ENCODE measurements at regions not wholly inside any gene's neighbourhood (a gene's known extent, or its start where the extent isn't known, plus 50 kb on each side); places are given as distances from the start of the nearest gene placed in this dataset.

DNA sequence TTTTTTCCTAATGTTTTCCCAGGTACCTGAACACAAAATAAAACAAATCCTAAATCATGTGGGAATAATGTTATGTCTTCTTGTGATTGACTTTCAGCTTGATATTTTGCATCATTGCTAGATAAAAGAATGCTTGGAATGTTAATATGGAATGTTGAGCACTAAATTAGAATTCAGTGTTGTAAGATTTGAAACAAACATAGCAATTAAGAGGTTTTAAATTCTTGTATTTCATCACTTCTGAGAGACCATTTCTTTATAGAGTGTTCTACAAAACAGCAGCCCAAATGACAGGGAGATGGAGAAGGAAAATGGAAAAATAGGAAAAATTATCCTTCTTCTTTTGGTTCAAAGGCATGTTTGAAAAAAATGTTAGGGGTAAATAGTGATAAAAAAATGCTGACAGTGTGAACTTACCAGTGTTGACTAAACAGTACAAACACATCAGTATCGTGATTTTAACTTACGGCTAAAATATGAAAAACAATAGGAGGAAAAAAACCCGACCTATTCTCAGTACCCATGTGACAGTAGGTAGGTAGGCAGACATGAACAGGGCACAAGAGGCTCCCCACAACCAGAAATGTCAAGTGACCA is 102.6 kb upstream of the PDE5A start:
- no peak for ATAC-seq
- Histone ChIP-seq H3K27ac (peak overlapping the region in 5 of 12 donors; percentile 3 to 73 (median 60)), H3K4me1 (peaks cover 0 to 64% (median 27%) of the 10 kb centered on the region in 12 donors), H3K4me3 (no peak overlapping the region), H3K9me3 (peaks cover 0 to 6% (median 0%) of the 10 kb centered on the region in 12 donors), H3K27me3 (no peaks in the 10 kb centered on the region), H3K36me3 (no peaks in the 10 kb centered on the region)
- intact Hi-C loops (cut with DNase I) = loop anchor here in 1 of 10 donors (5.0 kb wide), 1 partner anchor 206 kb away; no protein-coding TSS in a partner anchor
- TF ChIP-seq, protein P1, sequence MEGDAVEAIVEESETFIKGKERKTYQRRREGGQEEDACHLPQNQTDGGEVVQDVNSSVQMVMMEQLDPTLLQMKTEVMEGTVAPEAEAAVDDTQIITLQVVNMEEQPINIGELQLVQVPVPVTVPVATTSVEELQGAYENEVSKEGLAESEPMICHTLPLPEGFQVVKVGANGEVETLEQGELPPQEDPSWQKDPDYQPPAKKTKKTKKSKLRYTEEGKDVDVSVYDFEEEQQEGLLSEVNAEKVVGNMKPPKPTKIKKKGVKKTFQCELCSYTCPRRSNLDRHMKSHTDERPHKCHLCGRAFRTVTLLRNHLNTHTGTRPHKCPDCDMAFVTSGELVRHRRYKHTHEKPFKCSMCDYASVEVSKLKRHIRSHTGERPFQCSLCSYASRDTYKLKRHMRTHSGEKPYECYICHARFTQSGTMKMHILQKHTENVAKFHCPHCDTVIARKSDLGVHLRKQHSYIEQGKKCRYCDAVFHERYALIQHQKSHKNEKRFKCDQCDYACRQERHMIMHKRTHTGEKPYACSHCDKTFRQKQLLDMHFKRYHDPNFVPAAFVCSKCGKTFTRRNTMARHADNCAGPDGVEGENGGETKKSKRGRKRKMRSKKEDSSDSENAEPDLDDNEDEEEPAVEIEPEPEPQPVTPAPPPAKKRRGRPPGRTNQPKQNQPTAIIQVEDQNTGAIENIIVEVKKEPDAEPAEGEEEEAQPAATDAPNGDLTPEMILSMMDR (IDR thresholded peaks at IDR 0.05) = no peak
- TF ChIP-seq POLR2A (IDR thresholded peaks at IDR 0.05) = no peak
- no peak for DNase-seq
- 63 to 68% (median 66%) methylated on average over 3 of the region's 3 CpGs for WGBS, 4 donors

DNA sequence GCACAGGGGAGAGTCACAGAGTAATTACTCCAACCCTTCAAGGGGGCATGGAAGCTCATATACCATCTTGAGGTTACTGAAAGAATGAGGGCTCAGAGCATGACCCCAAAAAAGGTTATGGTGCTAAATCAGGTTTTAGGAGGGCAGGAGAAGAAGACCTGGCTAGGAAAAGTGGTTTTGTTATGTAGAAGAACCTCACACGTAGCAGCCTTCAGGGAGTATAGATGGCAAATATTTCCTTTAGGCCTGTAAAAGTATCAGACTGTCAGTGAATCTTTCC is 102.0 kb upstream of the PDE5A start:
- TF ChIP-seq POLR2A (IDR thresholded peaks at IDR 0.05) = no peak
- TF ChIP-seq, protein P1 (IDR thresholded peaks at IDR 0.05) = no peak
- Histone ChIP-seq H3K27ac (peak overlapping the region in 9 of 12 donors; percentile 31 to 73 (median 60)), H3K36me3 (no peaks in the 10 kb centered on the region), H3K4me1 (peaks cover 0 to 64% (median 29%) of the 10 kb centered on the region in 12 donors), H3K27me3 (no peaks in the 10 kb centered on the region), H3K9me3 (peaks cover 0 to 6% (median 0%) of the 10 kb centered on the region in 12 donors), H3K4me3 (no peak overlapping the region)
- 28 to 51% (median 48%) methylated on average over 1 of the region's 1 CpG for WGBS, 4 donors
- intact Hi-C loops (cut with DNase I) = loop anchor here in 1 of 10 donors (5.0 kb wide), 1 partner anchor 207 kb away; no protein-coding TSS in a partner anchor
- no peak for ATAC-seq
- no peak for DNase-seq

DNA sequence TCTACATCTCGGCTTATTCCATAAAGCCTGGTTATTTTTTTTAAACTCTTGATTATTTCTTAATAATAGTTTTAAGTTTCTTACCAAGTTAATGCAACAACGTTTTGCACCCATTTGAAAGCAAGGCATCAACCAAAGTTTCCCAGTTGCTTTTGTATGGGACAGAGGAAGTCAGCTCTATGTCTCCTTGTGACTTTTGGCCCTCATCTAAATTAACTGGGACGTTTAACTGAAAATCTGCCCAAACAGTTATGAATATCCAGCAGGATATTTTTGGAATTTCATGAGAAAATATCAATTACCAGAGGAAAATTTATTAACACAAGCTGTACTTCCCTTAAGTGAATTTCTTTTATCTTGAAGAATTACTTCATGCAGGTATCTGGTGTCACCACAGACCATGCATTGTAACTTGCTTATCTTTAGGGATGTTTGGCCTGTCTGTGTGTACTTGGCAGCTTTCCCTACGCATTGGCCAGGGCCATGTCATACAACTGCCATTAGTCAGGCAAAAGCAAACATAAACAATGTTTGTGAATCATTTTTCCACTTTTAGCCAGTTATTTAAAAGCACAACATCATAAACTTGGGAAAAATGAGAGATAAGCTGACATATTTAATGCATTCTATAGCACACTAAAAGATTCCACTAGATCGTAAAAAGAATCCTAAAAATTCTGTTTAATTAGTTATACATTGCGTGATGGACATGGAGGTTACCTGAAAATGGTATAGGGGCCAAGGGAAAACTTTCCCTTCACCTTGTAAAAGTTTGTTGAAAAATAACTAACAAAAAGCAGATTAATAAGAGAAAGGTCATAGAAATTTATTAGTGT is 101.4 kb upstream of the PDE5A start:
- H3K9me3 ChIP-seq = peaks cover 0 to 6% (median 0%) of the 10 kb centered on the region in 12 donors

More for the DNA sequence above, 101.4 kb upstream of the PDE5A start:
- TF ChIP-seq POLR2A (IDR thresholded peaks at IDR 0.05) = no peak
- TF ChIP-seq, protein P1 (IDR thresholded peaks at IDR 0.05) = no peak
- WGBS, 4 donors = 40 to 55% (median 44%) methylated on average over 6 of the region's 6 CpGs
- DNase-seq = peak in 4 of 5 donors; percentile 36 to 66 (median 49)
- no peaks in the 10 kb centered on the region for H3K27me3 ChIP-seq
- peak overlapping the region in 9 of 12 donors; percentile 31 to 73 (median 60) for H3K27ac ChIP-seq
- peak; percentile 74 to 85 (median 80) for ATAC-seq
- intact Hi-C loops (cut with DNase I) = loop anchor here in 2 of 10 donors (5.0 to 10.0 kb wide), 3 partner anchors 55 to 245 kb away; no protein-coding TSS in a partner anchor
- H3K4me3 ChIP-seq = no peak overlapping the region
- no peaks in the 10 kb centered on the region for H3K36me3 ChIP-seq
- peaks cover 0 to 63% (median 27%) of the 10 kb centered on the region in 12 donors for H3K4me1 ChIP-seq
